CD4-positive, alpha-beta T cell treated with Interleukin-6 at 100 ng/mL for 8 hours (primary cell): ENCODE measurements at regions not wholly inside any gene's neighbourhood (a gene's known extent, or its start where the extent isn't known, plus 50 kb on each side); places are given as distances from the start of the nearest gene placed in this dataset.

ENCODE experiments used
- DNase-seq: peaks from one replicate; pipeline ENCODE4 v3.0.0-alpha.2; 2020; ENCODE audit warnings: mixed read lengths, low spot score

DNA sequence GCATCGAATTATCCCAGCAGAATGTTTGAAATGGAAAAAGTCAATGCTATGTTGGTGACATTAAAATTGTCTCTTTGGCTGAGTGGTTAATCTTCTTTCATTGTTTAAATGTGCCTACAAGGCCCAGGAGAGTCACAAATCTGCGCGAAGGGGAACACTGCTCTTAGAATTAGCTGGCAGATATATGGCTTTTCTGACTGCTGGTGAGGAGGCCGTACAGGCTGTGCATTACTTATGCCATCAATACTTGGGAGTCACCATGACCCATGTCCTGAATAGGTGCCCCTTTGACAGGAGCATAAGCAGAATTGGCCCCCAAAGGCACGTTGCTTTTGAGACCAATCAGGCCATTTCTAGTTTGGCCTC, 521.5 kb downstream of the FUT8 start:
- no peak for DNase-seq

DNA sequence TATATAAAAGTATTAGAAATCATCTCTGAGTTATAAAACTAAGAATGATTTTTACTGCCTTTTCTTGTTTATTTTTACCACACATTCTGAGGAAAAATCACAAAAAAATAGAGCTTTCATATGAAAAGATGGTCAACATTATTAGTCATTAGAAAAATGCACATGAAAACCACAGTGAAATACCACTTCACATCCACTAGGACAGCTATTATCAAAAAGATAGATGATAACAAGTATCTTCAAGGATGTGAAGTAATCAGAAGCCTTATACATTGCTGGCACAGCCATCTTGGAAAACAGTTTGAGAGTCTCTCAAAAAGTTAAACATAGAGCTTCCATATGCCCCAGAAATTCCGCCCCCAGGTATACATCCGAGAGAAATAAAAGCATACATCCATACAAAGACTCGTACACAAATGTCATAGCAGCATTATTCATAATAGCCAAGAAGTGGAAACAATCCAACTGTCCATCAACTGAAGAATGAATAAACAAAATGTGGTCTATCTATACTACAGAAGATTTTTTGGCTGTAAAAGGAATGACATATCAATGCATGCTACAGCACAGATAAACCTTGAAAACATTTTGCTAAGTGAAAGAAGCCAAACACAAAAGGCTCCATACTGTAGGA, 523.9 kb downstream of the FUT8 start:
- DNase-seq = no peak

DNA sequence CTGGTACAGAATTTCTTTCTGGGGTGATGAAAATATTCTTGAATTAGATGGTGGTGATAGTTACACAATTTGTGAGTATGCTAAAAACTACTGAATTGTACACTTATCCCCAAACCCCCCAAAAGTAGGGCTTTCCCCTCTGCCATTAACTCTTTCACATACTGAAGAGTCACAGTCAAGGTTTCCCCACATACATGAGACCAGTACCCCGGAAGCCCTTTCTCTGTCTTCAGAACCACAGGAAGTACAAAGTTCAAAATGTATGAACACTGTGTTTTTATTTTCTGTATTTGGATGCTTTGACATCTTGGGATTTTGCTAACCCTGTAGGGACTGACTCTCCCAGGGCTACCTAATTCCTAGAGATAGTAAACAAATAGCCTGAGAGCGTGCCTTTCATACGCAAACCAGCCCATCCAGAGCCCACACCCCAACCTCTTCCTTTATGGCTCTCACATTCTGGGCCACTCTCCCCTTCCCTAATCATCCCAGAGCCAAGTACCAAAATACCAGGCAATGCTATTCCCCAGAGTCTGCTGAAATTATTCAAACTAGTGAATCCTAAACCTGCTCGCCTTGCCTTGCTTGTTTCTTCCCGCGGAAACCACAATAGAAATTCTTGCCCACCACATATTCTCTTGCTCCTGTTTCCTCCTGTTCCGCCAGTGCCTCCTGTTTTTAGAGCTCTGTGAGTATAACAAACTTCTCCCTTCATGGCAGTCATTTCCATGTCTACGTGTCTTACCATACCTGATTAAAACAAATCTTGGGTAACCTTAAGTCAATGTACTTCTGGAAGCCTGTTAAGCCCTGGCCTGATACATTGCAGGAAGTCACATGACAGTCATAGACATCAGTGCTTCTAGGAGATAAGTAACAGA, 524.8 kb downstream of the FUT8 start:
- peak; percentile 14 for DNase-seq

DNA sequence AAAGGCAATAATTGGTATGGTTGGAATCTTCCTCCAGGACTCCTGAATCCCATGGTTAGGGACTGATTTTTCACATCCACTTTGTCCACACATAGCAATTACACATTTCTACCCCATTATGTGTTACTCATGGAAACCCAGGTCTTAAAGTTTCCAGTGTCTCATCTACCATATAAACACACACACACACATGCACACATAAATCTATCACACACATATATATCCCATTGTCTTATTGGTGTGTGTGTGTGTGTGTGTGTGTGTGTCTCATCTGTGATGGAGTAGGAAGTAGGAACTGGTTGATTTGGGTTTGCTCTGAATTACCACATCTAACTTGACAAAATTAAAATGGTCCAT, 525.4 kb downstream of the FUT8 start:
- no peak for DNase-seq

DNA sequence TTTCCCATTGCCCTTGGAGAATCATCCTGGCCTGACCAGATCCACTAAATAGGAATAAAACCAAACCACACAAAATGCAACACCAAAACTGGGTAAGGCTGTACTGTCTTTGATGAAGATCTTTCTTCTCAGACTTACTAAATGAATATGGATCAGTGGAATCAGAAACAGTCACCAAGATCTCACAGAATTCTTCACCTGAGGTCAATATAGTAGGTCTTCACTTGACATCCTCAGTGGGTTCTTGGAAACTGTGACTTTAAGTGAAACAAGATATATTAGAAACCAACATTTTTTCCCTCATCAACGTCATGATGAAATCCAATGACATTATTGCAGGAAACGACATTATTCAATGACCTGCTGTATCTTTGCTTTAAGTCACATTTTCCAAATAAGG, 526.2 kb downstream of the FUT8 start:
- DNase-seq = no peak

DNA sequence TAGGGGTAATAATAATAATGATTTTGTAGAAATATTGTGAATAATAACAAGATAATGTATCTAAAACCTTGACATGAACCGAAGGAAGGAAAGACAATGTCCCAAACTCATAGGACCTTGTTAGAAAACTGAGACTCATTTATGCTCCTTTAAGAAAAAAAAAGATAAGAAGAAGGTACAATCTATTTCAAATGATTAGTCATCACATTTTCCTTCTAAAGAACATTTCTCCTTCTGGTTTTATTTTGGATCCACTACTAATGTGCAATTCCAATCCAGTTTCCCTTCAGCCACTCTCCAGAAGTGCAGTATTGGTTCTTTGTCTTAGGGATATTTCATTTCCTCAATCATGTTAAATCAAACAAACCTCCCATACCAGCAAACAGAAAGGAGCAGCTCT, 526.7 kb downstream of the FUT8 start:
- DNase-seq = no peak

DNA sequence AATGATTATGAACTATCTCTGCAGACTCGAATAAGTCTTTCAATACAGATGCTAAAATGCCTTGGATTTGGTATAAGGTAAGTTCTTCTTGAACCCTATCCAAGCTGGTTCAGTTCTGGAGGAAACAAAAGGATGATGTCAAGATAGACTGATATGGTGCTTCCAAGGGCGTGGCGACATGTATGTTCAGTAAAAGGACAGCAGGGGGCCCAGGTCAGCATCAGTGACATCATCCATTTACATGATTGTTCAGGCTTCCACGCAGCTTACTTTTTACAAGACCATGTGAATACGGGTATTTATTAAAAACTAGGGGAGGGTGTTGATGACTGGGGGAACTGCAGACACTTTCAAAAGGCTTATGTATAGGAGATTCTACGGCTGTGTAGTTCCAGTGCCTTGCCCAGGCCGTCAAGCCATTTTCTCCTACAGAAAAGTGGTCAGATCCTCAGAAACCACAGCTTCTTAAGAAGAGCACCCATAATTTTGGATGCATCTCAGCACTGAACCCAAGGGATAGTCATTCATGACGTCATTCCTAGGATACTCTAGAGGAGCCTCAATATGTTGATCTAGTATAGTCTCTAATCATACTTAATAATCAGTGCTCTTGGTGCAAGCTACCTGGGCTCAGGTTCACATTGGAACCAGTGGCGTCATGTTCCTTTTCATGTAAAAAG, 527.7 kb downstream of the FUT8 start:
- no peak for DNase-seq

DNA sequence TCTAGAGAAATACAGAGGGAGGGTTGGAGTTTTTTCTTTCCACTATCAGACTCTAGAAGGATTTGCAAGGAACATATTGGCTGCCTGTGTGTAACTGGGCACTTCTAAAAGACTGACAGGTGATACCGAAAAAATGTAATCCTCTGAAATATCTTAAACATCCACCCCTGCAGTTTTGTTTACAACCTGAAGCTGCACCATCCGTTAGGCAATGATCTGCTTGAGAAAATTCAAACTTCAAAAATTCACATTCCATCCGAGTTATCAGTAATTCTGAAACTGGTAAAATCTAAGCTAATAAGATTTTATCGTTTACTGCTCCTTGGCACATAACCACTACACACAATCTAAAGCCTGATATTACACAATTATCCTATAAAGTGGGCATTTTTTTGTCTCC, 528.6 kb downstream of the FUT8 start:
- no peak for DNase-seq

DNA sequence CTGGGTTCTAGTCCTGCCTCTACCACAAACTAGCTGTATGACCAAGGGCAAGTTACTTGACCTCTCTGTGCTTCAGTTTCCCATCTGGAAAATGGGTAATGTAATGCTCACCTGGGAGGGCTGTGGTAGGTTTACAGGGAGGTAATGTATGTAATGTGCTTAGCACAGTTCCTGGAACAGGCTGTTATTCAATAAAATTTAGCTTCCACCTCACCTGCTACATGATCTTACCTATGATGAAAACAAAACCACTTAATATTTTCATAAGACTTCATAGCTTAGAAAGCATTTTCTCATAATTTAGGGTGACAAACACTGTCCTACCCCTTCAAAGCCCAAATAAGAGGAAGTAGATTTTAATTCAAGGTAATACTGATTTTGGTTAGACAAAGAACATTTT, 530.6 kb downstream of the FUT8 start:
- DNase-seq = no peak

DNA sequence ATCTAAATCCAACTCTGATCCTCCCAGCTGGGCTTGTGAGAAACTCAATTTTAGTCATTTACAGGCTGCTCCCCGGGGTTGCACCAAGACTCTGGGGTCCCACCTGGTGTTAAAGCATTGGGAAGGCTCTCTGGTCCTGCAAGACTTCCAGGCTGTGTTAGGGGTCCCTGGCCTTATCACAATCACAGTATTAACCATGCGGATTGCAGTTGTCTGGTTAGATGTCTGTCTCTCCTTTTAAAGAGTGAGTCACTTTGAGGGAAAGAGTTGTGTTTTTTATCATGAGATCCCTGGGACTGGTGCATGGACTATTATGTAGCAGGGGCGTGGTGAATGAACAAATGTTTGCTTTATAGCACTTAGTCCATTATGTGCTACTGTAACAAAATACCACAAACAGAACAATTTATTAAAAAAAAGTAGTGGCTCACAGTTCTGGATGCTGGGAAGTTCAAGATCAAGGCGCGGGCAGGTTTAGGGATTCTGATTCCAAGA, 531.4 kb downstream of the FUT8 start:
- DNase-seq = no peak

DNA sequence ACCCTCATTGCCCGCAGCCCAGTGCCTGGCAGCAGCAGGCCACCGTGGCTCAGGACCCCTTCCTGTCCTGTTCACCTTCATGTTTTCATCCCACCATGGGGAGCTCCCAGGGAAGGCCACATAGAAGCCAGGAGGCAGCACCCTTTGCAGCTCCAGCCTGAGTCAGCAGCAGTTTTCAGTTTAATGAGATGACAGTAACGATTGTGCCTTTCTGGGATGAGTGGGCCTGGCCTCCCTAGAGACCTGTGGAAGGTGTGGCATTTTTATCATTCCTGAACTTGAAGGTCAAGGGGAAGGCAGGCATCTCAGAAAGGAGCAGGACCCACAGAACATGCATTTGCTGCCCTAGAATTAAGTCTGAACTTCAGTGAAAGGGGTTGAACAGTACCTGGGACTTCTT, 532.8 kb downstream of the FUT8 start:
- DNase-seq = no peak

DNA sequence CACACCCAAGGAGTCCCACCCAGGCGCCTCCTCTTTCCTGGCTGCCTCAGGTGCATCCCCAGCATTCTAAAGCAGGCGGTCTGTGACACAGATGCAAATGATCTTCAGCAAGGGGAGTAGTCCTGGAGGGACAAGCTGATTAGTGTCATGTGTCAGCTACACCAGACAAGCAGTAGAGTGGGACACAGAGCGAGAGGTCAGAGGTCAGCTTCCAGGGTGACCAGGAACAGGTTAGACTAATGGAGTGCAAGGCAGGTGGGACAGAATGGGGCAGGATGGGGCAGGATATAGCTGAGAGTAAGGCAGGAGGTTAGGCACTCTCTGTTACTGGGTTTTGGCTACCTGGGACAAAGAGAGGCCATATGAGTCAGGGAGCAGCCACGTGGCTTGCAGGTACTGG, 534.0 kb downstream of the FUT8 start:
- no peak for DNase-seq

DNA sequence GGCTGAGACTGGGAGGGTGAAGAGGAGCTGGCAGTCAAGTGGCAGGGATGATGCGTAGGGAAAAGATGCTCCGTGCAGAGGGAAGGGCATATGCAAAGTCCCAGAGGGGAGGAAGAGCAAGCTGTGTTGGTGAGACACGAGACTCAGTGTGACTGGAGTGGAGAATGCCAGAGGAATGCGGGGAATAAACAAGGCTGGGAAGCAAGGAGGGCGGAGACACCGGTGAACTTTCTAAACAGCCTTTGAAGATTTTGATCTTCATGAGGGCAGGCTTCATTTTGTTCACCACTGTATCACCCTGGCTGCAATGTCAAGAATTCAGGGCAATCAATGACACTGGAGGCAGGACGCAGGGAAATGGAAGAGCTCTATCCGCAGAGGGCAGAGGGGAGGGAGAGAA, 535.8 kb downstream of the FUT8 start:
- DNase-seq = no peak

DNA sequence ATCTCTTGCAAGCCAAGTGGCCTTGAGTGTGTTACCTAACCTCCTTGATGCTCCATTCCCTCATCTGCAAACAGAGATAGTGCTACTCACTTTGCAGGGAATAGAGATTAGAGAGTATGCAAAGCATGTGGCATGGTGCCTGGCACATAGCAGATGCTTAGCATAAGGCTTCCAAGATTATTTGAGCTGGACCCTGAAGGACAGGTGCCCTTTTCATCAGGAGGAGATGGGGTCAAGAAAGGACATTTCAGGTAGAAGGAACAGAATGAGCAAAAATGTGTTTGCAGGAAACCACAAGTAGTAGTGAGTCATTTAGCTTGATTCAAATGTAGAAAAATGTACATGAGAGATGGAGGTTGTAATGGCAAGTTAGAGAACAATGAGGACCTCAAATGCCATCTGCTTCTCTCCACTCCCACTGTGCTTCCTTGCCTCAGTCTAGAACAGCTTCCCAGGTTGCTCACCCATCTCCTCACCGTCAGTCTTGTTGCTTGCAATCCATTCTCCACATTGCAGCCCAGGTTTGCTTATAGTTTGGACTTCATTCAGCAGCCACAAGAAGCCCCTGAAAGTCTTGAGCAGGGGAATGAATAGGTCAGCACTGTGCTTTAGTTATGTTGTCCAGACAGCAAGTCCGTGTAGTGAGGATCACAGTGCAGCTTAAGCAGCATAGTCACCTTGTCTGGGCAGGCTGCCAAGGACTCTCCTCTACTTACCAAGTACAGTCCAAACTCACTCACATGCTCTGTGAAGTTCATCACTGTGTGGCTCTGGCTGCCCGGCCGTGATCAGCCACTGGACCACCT, 536.3 kb upstream of the CCDC196 start:
- peak; percentile 5 for DNase-seq

DNA sequence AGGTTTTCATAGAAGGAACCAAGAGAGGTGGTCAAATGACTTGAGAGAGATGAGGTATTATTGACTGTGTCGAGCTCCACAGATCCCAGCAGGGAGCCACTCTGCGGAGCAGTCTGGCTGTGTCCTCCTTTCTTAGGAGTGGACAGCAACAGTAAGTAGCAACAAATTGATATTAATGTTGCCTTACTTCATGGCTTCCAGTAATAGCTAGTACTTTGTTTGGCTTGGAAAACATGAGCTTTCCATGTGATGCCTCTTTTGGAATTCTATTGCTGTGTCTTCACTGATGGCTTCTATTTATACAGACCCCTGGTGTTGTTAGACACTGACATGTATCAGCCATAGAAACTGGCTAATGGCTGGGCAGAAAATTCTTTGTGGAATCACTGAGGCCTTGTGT, 531.2 kb upstream of the CCDC196 start:
- no peak for DNase-seq

DNA sequence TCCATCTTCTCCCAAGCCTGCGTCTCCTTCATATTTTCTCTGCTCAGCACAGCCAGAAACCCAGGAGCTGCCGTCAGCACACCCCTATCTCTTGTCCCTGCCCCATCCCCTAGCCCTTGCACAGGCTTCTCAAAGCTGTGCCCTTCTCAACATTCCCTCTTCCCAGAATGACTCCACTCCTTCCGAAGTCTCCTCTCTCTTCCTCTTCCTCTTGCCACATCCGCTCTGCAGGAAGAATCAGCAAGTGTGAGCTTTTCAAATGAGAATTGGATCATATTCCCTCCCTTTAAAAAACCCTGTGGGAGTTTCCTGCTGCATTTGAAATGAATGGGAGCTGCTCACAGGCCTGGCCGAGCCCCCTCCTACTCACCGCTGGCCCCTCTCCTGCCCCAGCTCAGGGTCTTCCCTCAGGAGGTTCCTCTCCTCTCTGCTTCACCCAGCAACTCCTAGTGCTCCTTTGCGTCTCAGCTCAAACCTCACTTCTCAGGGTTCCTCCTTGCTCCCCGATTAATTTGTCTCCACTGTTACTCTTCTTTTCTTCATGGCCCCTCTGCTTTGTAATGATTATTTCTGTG, 528.5 kb upstream of the CCDC196 start:
- DNase-seq = no peak

DNA sequence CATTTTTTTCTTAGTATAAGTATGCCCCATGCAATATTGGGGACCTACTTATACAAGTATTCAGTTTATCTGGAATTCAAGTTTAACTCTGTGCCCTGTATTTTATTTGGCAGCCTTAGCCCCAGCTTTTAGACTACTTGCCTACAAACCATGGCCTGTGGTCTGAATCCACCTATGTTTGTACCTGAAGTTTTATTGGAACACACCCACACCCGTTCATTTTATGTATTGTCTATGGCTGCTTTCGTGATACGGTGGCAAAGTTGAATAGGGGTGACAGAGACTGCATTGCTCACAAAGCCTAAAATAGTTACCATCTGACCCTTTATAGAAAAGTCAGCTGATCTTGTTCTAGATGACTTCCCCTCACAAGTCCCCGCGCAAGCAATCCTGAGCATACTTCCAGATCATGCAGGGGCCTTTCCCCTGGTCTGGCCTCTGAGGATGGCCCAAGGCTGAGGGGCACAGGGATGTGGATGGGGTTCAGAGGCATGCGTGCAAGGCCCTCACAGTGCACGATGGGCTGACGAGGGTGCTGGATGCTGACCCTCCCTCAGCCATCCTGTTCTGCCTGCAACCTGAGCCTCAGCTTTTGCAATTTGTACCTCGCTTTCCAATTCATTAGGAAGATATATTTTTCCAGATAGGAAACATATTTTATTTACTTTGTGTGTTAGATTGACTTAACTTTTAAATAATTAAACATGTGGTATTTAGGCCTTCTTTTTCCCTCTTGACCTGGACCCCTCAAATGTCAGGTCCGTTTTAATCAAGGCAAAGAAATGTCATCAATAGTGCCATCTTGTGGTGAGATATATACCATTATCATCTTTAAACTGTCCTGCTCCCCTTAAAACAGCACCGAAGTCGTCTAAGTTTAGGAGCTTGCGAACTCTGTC, 527.3 kb upstream of the CCDC196 start:
- peak; percentile 39 for DNase-seq

DNA sequence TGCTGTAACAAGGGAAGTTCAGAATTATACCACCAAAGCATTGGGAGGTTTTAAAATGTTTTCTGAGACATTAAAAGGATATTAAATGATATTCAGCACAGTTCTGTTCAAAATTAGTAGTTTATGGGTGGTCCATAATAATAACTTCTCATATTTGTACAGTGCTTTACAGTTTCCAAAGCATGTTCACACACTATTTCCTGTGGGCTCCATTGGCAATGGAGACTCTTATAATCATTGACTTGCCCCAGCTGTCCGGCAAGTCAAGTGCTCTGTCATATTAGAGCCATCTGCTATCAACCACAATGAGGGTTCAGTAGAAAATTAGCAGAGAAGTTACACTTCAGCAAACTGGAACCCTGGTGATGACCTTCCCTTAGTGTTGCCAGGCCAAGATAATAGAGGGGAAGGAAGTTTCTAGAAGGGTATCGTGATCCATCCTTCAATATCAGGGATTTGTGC, 526.6 kb upstream of the CCDC196 start:
- no peak for DNase-seq

DNA sequence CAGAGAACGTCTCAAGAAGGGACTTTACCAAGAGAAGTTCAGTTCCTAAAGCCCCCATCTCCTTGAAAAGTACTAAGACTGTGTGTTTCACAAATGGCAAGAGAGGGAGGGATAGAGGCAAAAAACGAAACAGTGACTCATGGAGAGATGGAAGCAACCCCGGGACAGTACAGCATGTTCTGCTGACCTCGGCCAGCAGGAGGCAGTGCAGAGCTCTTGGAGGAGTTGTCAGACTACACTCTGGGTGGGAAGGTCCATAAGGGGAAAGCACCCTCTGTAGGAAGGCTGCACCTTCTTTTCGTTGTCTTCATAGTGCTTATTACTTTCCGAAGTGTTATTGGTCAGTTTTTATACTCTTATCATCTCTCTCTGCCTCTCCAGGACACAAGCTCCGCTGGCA, 525.2 kb upstream of the CCDC196 start:
- peak; percentile 37 for DNase-seq

DNA sequence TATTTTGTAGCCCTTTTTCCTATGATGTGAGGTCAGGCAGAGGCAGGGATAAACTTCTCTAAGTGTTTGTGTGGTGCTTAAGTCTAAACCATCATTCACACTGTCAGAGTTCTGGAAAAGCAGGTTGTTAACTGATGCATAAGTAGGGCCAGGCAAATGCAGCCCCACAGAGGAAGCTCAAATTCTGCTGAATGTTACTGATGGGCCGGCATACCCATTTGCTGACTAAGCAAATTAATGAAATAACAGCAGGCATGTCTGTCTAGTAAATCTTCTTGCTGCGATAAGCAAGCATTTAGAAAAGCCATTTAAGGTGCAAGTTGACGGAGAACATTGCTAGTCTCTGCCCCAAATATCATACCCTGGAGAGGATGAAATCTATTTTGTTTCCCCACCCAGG, 523.2 kb upstream of the CCDC196 start:
- no peak for DNase-seq

DNA sequence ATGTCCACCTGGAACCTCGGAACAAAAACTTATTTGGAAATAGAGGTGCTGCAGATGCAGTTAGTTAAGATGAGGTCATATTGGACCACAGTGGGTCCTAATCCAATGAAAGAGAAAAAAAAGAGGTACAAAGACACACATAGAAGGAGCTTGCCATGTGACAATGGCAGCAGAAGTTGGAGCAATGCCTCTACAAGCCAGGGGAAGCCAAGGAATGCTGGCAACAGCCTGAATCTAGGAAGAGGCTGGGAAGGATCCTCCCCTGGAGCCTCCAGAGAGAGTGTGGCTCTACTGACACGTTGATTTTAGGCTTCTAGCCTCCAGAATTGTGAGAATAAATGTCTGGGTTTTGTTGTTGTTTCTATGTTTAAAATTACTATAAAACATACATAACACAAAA, 521.8 kb upstream of the CCDC196 start:
- DNase-seq = no peak
